Head of caudate nucleus (tissue), 42 donors: ENCODE measurements at regions not wholly inside any gene's neighbourhood (a gene's known extent, or its start where the extent isn't known, plus 50 kb on each side); places are given as distances from the start of the nearest gene placed in this dataset.

Source experiments
- DNase-seq, 42 donors: peaks; one replicate each; pipeline versions ENCODE4 v3.0.0 to v3.0.0-alpha.2; 2020 to 2021; ENCODE audit warnings: mixed read lengths in 7 of 42
- intact Hi-C: fragments of 100-400 bp; cut with DNase I; formaldehyde crosslinking; loops from one replicate; pipeline ENCODE4 v1.15.0; 2022

DNA sequence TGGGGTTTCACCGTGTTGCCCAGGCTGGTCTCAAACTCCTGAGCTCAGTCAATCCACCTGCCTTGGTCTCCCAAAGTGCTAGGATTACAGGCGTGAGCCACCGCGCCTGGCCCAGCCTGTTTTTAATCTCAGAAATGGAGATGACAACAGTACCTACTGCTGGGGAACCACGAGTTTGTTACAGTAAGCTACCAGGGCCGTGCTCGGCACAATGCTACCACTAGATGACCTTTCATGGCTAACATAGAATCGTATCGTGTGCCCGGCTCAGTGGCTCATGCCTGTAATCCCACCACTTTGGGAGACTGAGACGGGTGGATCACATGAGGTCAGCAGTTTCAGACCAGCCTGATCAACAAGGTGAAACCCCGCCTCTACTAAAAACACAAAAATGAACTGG lies 90.8 kb upstream of the SLC34A2 start:
- intact Hi-C loops: no loop called here
- no peak for DNase-seq

DNA sequence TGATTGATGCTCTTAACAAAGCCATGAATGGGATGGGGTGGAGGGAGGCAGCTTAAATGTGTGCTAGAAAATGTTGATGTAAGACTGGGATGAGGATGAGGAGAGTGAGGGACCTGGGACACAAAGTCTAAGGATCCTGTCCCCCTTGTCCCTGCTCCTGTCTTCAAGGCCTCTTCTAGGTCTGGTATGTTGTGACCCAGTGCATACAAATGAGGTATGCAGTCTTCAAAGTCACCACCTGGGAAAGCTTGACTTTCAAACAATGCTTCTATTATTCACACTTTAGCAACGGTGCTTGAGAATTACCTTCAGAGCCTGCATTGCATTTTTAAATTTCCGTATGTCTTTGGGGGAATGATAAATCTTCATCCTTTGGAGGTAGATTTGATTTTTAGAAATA lies 88.4 kb upstream of the SLC34A2 start:
- DNase-seq: no peak
- intact Hi-C loops: no loop called here

DNA sequence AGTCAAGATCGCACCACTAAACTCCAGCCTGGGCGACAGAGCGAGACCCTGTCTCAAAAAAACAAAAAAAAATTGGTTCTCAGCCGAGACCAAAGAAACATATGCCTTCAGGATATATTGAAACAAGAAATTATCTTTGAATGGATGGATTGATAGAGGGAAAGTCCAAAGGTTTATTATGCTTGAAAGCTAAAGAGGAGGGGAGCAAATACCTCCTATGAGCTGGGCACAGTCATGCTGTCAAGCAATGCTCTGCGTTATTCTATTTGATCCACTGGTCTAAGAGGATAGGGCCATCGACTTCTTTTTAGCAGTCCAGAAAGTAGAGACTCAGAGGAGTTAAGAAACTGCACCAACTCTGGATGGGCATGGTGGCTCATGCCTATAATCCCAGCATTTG lies 85.9 kb upstream of the SLC34A2 start:
- intact Hi-C loops: no loop called here
- no peak for DNase-seq

DNA sequence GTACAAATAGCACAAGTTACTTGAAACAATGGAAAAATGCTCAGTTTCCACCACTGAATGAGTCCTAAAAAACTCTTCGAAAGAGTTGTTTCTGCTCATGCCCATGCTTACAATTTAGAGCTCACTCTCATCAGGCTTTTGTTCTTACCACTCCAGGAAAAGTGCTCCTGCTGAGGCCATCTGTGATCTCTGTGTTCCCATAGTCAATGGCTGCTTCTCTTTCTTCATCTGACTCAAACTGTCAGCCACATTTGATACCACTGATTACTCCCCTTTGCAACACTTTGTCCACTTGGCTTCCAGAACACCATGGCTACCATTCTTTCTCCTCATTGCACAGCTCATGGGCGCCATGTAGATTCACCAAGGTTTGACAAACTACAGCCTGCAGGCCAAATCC lies 80.0 kb upstream of the SLC34A2 start:
- no peak for DNase-seq
- intact Hi-C loops: no loop called here

DNA sequence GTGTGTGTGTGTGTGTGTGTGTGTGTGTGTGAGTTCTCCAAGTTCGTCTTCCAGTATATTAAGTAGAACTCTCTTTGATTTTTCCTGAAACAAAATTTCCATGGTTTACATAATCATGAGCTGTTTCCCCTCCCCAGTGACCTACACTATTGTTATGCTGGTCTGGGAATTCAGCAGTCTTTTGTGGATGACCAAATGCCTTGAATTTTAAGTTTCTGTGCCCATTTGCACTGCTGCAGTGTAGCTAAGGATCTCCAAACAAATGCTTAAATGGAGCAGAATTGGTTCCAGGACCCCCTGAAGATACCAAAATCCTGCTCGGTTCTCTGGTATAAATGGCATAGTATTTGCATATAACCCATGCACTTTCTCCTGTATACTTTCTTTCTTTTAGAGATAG lies 77.2 kb upstream of the SLC34A2 start:
- intact Hi-C loops: no loop called here
- peak in 1 of 42 donors; percentile 16 for DNase-seq

DNA sequence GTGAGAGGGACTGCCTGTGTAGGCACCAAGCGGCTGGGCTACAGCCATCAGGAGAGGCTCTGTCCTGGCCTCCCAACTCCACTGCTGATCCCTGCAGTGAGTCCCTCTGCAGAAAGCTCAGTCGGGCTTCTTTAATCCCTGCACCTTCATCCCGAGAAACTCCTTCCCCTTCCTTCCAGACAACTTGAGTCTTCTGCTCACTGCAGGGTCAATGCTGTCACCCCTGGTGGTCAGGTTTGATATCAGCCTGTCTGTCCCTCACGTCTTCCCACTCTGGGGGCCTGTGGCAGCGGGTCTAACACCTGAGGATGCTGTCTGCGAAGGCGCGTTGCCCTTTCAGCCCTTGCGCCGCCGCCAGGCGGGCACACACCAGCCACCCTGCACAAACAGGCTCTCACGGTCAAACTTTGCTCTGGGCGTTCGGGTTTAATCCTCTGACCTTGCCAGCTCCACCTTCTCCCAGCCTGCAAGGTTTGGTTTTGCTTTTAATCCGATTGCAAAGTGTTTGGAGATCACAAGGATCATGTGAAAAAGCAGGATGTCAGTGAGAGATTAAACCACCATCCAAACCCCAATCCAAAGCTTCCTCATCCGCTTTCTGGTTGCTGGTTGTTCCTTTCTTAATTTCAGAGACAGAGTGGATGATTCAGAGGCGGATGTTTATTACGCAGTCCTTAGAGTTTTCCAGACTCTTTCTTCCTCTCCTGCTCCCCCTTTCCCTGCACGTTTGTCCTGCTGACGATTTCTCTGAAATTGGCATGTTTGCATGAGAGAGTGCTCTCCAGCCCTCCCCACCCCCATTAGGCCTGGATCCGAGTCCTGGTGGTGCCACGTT lies 74.8 kb upstream of the SLC34A2 start:
- intact Hi-C loops: no loop called here
- no peak for DNase-seq

DNA sequence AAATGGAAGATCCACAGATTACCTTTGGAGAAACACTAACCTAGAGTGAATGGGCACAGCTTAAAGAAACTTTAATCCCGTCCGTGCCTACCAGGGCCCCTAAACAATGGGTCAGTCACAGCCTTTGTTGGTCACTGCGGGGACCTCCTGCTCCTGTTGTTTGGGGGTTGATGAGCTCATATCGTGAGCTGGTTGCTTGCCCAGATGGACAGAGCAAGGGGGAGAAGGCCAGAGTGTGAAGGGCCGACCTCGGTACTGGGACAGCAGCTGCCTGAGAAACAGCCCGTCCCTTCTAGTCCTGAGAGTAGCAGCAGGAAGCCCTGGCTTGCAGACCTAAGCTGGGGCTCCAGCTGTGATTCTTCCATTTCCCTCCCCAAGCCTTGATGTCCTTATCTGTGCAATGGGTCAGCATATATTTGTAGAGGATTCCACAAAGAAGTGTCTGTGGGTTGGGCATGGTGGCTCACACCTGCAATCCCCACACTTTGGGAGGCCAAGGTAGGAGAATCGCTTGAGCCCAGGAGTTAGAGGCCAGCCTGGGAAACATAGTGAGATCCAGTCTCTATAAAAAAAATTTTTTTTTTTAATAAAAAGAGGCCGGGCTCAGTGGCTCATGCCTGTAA lies 69.6 kb upstream of the SLC34A2 start:
- DNase-seq: no peak
- intact Hi-C loops: no loop called here

DNA sequence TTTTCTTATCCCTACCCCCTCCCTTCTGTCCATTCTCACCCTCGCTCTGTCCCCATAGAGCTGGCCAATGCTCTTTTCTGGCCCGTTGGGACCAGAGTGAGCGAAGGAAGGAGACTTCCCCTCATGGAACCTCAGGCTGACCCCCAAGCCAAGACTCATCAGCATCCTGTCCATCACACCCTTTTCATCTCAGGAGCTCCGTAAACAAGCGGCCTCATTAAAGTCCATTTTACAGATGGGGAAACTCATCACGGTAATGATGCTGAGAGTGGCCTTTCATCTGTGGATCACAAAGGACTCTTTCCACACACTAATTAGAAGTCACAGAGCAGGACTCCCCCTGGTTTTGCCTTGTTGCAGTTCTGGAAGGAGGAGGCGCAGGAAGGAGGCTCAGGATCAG lies 67.4 kb upstream of the SLC34A2 start:
- intact Hi-C loops: no loop called here
- DNase-seq: no peak

DNA sequence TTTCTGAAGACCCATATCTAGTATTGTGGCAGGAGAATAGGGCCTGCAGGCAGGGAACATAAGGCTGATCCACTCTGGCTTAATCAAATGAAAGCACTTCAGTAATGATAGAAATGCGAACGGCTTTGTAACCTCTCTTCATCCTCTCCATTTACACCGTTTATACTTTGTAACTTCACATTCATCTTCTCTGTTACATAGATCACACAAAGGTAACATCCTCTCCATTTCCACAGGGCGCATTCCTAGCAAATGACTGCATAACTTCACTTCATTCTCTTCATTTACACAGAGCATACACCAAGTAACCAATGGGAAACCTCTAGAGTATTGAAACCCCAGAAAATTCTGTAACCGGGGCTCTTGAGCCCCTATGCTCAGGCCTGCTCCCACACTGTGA lies 65.5 kb upstream of the SLC34A2 start:
- DNase-seq: no peak
- intact Hi-C loops: no loop called here

DNA sequence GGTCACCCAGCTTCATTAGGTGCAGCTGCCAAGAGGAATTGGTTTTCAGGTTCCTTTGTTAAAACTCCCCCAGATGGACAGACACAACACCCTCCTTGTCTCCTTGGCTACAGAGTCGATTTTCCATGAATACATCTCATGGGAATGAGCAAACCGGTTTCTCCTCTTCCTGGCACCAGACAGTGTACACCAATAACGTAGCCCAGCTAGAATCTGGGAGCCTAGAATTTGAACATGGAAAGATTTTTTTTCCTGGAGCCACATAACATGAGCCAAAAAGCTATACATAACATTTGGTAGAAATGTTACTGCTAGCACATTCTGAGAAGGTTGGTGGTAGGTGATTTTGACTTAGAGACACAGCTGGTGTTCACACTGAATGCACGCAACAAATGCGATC lies 62.9 kb upstream of the SLC34A2 start:
- intact Hi-C loops: no loop called here
- DNase-seq: no peak
